ENCODE measurements at regions not wholly inside any gene's neighbourhood (a gene's known extent, or its start where the extent isn't known, plus 50 kb on each side); places are given as distances from the start of the nearest gene placed in this dataset.

DNA sequence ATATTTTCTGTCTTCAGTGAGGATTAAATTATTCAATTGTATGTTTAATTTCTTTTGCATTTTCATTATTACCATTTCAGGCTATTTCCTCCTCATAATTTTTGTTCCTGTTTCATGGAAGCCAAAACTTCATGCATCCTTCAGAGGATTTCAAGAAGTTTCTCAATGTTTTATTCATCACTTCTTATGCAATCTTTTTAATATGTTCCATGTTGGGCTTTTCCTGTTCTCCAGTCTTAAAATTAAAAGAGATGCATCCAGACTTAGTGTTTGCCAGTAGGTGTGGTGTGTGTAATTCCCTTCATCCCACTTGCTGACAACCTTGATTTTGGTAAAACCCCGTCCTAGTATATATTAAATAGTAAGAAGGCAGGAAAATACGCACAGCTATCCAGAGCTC is 190.0 kb downstream of the EN1 start:
- no peak for TF ChIP-seq MCM2 (IDR thresholded peaks at IDR 0.05; ENCODE audit: low read depth)
- TF ChIP-seq FOXJ2 (tag; IDR thresholded peaks at IDR 0.05) = no peak
- no peak for TF ChIP-seq RBM22 (IDR thresholded peaks at IDR 0.05; ENCODE audit: low read depth, low read length, poor library complexity, severe bottlenecking)
- no peak for TF ChIP-seq NR3C1 (CRISPR knock-in tag; IDR thresholded peaks at IDR 0.05)
- no peaks in the 10 kb centered on the region for H4K20me1 ChIP-seq (replicated peaks; ENCODE audit: control insufficient read depth, insufficient read depth, low read length)
- no peak overlapping the region for H3K9ac ChIP-seq (ENCODE audit: insufficient read depth in 1 of 2, low read depth in 2 of 2, low read length in 2 of 2)
- no peak for FAIRE-seq
- in situ Hi-C loops (cut with MboI) (no loop called here), intact Hi-C loops (cut with micrococcal nuclease) (no loop called here)
- no peaks in the 10 kb centered on the region for H3K27me3 ChIP-seq (ENCODE audit: control insufficient read depth in 2 of 2, insufficient read depth in 2 of 2, low read length in 2 of 2)
- no peak overlapping the region for H2AFZ ChIP-seq (ENCODE audit: low read depth, low read length)
- ATAC-seq = no peak
- no TSS peak for BruUV-seq (replicated peaks)
- POLR2A ChIA-PET = no interaction called here
- CTCF ChIA-PET (ENCODE audit: low intra/inter-chr PET ratio) = no interaction called here
- H3K4me1 ChIP-seq (replicated peaks in 1 of 2; ENCODE audit: control insufficient read depth in 2 of 2, insufficient read depth in 2 of 2, low read length in 2 of 2) = no peaks in the 10 kb centered on the region
- no peaks in the 10 kb centered on the region for H3K9me1 ChIP-seq (ENCODE audit: control insufficient read depth, insufficient read depth, low read length)
- WGBS (ENCODE audit: insufficient coverage, low coverage, missing lambda C conversion rate) = 4% methylated on average over 2 of the region's 2 CpGs
- no peaks in the 10 kb centered on the region for H3K9me3 ChIP-seq (replicated peaks; ENCODE audit: control insufficient read depth, insufficient read depth, low read depth, low read length)
- no peaks in the 10 kb centered on the region for H3K36me3 ChIP-seq (ENCODE audit: control insufficient read depth, insufficient read depth, low read length)
- DNase-seq (ENCODE audit: extremely low read depth in 1 of 4, low spot score in 3 of 4) = no peak
- H3K4me2 ChIP-seq (ENCODE audit: insufficient read depth, low read length) = no peak overlapping the region
- no peak overlapping the region for H3K27ac ChIP-seq (ENCODE audit: extremely low read depth, low read depth, low read length)
- H3K4me3 ChIP-seq = no peak overlapping the region
- H3K79me2 ChIP-seq (ENCODE audit: control insufficient read depth, insufficient read depth, low read length) = no peaks in the 10 kb centered on the region

DNA sequence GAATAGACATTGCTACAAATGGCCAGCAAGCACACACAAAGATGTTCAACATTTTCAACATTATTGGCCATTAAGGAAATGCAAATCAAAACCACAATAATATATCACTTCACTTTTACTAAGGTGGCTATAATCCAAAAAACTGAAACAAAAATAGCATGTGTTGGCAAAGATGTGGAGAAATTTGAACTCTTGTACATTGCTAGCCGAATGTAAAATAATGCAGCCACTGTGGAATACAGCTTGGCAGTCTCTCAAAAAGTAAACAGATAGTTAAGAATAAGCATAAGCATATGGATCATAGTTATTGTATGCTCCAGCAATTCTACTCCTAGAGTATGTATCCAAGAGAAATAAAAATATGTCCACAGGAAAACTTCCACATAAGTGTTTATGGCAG is 192.5 kb downstream of the EN1 start:
- FAIRE-seq (no peak), ATAC-seq (no peak), DNase-seq (ENCODE audit: extremely low read depth in 1 of 4, low spot score in 3 of 4) (no peak)
- 11% methylated on average over 1 of the region's 1 CpG for WGBS (ENCODE audit: insufficient coverage, low coverage, missing lambda C conversion rate)
- ChIA-PET CTCF (ENCODE audit: low intra/inter-chr PET ratio) (no interaction called here), POLR2A (no interaction called here)
- no peaks in the 10 kb centered on the region for H3K27me3 ChIP-seq (ENCODE audit: control insufficient read depth in 2 of 2, insufficient read depth in 2 of 2, low read length in 2 of 2)
- H3K9me3 ChIP-seq (replicated peaks; ENCODE audit: control insufficient read depth, insufficient read depth, low read depth, low read length) = no peaks in the 10 kb centered on the region
- intact Hi-C loops (cut with micrococcal nuclease) (no loop called here), in situ Hi-C loops (cut with MboI) (no loop called here)
- no peak overlapping the region for H3K4me2 ChIP-seq (ENCODE audit: insufficient read depth, low read length)
- no TSS peak for BruUV-seq (replicated peaks)
- H3K4me1 ChIP-seq (replicated peaks in 1 of 2; ENCODE audit: control insufficient read depth in 2 of 2, insufficient read depth in 2 of 2, low read length in 2 of 2) = no peaks in the 10 kb centered on the region
- H2AFZ ChIP-seq (ENCODE audit: low read depth, low read length) = no peak overlapping the region
- H3K79me2 ChIP-seq (ENCODE audit: control insufficient read depth, insufficient read depth, low read length) = no peaks in the 10 kb centered on the region
- no peaks in the 10 kb centered on the region for H3K9me1 ChIP-seq (ENCODE audit: control insufficient read depth, insufficient read depth, low read length)
- H4K20me1 ChIP-seq (replicated peaks; ENCODE audit: control insufficient read depth, insufficient read depth, low read length) = no peaks in the 10 kb centered on the region
- H3K4me3 ChIP-seq = no peak overlapping the region
- TF ChIP-seq ZNF57 (CRISPR knock-in tag; IDR thresholded peaks at IDR 0.05) (no peak), MCM2 (IDR thresholded peaks at IDR 0.05; ENCODE audit: low read depth) (no peak), HMG20A (CRISPR knock-in tag; conservative IDR thresholded peaks at IDR 0.05) (no peak), ZC3H11A (IDR thresholded peaks at IDR 0.05; ENCODE audit: low read depth, low read length) (no peak)
- TF ChIP-seq, protein P1, sequence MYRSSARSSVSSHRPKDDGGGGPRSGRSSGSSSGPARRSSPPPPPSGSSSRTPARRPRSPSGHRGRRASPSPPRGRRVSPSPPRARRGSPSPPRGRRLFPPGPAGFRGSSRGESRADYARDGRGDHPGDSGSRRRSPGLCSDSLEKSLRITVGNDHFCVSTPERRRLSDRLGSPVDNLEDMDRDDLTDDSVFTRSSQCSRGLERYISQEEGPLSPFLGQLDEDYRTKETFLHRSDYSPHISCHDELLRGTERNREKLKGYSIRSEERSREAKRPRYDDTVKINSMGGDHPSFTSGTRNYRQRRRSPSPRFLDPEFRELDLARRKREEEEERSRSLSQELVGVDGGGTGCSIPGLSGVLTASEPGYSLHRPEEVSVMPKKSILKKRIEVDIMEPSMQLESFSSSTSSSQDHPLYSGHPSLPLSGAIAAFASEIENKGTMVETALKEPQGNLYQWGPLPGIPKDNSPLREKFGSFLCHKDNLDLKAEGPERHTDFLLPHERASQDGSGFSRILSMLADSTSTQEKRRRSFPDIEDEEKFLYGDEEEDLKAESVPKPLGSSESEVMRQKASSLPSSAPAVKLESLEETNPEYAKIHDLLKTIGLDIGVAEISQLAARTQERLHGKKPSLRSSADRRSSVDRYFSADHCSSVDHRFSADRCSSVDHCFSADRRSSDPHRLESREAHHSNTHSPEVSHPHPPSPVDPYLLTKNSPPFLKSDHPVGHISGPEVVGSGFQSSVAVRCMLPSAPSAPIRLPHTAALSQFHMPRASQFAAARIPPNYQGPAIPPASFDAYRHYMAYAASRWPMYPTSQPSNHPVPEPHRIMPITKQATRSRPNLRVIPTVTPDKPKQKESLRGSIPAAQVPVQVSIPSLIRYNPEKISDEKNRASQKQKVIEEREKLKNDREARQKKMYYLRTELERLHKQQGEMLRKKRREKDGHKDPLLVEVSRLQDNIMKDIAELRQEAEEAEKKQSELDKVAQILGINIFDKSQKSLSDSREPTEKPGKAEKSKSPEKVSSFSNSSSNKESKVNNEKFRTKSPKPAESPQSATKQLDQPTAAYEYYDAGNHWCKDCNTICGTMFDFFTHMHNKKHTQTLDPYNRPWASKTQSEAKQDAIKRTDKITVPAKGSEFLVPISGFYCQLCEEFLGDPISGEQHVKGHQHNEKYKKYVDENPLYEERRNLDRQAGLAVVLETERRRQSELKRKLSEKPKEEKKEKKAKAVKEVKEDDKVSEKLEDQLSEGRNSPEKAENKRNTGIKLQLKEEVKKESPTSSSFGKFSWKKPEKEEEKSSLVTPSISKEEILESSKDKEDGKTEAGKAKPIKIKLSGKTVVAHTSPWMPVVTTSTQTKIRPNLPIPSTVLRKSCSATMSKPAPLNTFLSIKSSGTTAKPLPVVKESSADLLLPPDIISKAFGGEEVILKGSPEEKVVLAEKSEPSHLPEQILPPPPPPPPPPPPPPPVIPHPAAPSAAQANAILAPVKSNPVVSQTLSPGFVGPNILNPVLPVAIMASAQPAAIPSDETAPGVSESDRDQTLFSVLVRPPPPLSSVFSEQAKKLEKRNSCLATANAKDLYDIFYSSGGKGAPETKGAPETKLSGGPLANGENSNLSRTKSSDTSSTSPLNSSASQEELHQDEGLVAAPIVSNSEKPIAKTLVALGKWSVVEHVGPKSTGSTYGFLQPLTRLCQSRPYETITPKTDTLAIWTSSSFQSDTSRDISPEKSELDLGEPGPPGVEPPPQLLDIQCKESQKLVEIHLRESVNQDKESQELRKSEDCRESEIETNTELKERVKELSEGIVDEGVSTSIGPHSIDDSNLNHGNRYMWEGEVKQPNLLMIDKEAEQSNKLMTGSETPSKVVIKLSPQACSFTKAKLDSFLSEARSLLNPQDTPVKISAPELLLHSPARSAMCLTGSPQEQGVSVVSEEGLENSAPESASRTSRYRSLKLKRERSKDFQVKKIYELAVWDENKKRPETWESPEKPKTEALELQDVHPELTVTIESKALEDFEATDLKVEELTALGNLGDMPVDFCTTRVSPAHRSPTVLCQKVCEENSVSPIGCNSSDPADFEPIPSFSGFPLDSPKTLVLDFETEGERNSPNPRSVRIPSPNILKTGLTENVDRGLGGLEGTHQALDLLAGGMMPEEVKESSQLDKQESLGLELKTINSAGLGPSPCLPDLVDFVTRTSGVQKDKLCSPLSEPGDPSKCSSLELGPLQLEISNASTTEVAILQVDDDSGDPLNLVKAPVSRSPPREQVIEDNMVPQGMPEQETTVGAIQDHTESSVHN (IDR thresholded peaks at IDR 0.05; ENCODE audit: borderline replicate concordance in 1 of 2, low read depth in 1 of 2) = no peak
- H3K27ac ChIP-seq (ENCODE audit: extremely low read depth, low read depth, low read length) = no peak overlapping the region
- H3K9ac ChIP-seq (ENCODE audit: insufficient read depth in 1 of 2, low read depth in 2 of 2, low read length in 2 of 2) = no peak overlapping the region
- no peaks in the 10 kb centered on the region for H3K36me3 ChIP-seq (ENCODE audit: control insufficient read depth, insufficient read depth, low read length)

Data from K562 (cell line).